WTC11 (cell line): ENCODE measurements at regions not wholly inside any gene's neighbourhood (a gene's known extent, or its start where the extent isn't known, plus 50 kb on each side); places are given as distances from the start of the nearest gene placed in this dataset.

Experiments used
- ATAC-seq: fragments of 200-7000 bp; cut with Tn5 transposase; 2 replicates; pipeline ENCODE4 v1.10.0; 2021; ENCODE audit warnings: mild to moderate bottlenecking, moderate library complexity
- CTCF ChIA-PET: fragments of 300-600 bp; sonication (Branson Sonifier 250); formaldehyde crosslinking; loops from one replicate; lab custom pipeline; 2021; ENCODE audit warnings: antibody characterized with exemption; lab: Charles Lee
- POLR2A ChIA-PET: fragments of 350-600 bp; sonication (Branson Sonifier 250); formaldehyde crosslinking; loops from one replicate; lab custom pipeline; 2021; ENCODE audit warnings: antibody characterized with exemption; lab: Charles Lee
- DNase-seq: peaks from one replicate; pipeline ENCODE4 v3.0.0; 2021; ENCODE audit warnings: low spot score
- H3K27ac Mint-ChIP-seq: 2 replicates; pipeline ENCODE4 v1.8.0; 2021; ENCODE audit warnings: mixed read lengths
- H3K27me3 Mint-ChIP-seq: 2 replicates; pipeline ENCODE4 v1.8.0; 2021; ENCODE audit warnings: low read depth, mild to moderate bottlenecking, moderate library complexity, mixed read lengths
- H3K36me3 Mint-ChIP-seq: 2 replicates; pipeline ENCODE4 v1.8.0; 2021; ENCODE audit warnings: mixed read lengths
- H3K4me1 Mint-ChIP-seq: 2 replicates; pipeline ENCODE4 v1.8.0; 2022; ENCODE audit warnings: mixed read lengths
- H3K4me3 Mint-ChIP-seq: 2 replicates; pipeline ENCODE4 v1.8.0; 2021; ENCODE audit warnings: mild to moderate bottlenecking, moderate library complexity, mixed read lengths
- H3K9me3 Mint-ChIP-seq: 2 replicates; pipeline ENCODE4 v1.8.0; 2021; ENCODE audit warnings: mixed read lengths
- ATF6 ChIP-seq: sonication (generic); formaldehyde crosslinking; IDR thresholded peaks from 2 replicates; pipeline ENCODE4 v1.8.1; 2023; ENCODE audit warnings: mild to moderate bottlenecking, missing genetic modification reagents
- FOXJ3 ChIP-seq: sonication (generic); formaldehyde crosslinking; IDR thresholded peaks from 2 replicates; pipeline ENCODE4 v1.9.0; 2021; ENCODE audit warnings: missing genetic modification reagents, mild to moderate bottlenecking, borderline replicate concordance
- FOXP1 ChIP-seq: sonication (generic); formaldehyde crosslinking; IDR thresholded peaks from 2 replicates; pipeline ENCODE4 v1.8.0; 2022; ENCODE audit warnings: missing genetic modification reagents, mild to moderate bottlenecking, moderate library complexity, borderline replicate concordance
- HMGA2 ChIP-seq: fragments of 250-450 bp; sonication (Bioruptor Pico); IDR thresholded peaks from 2 replicates; pipeline ENCODE4 v1.4.0; 2021; ENCODE audit warnings: mild to moderate bottlenecking, moderate library complexity
- KAT7 ChIP-seq: sonication (generic); formaldehyde crosslinking; IDR thresholded peaks from 2 replicates; pipeline ENCODE4 v1.8.1; 2023; ENCODE audit warnings: missing genetic modification reagents, mild to moderate bottlenecking, borderline replicate concordance
- NFE2L1 ChIP-seq: sonication (generic); formaldehyde crosslinking; IDR thresholded peaks from 2 replicates; pipeline ENCODE4 v1.8.1; 2023; ENCODE audit warnings: missing genetic modification reagents
- NR3C1 ChIP-seq: sonication (generic); formaldehyde crosslinking; conservative IDR thresholded peaks from 2 replicates; pipeline ENCODE4 v1.8.1; 2023; ENCODE audit warnings: low read depth, mild to moderate bottlenecking, missing genetic modification reagents
- USF1 ChIP-seq: sonication (generic); formaldehyde crosslinking; IDR thresholded peaks from 2 replicates; pipeline ENCODE4 v1.8.0; 2022; ENCODE audit warnings: mild to moderate bottlenecking, missing genetic modification reagents
- ZNF138 ChIP-seq: sonication (generic); formaldehyde crosslinking; conservative IDR thresholded peaks from 2 replicates; pipeline ENCODE4 v1.8.1; 2022; ENCODE audit warnings: mild to moderate bottlenecking, moderate library complexity, missing genetic modification reagents
- ZNF232 ChIP-seq: sonication (generic); formaldehyde crosslinking; IDR thresholded peaks from 2 replicates; pipeline ENCODE4 v1.8.0; 2022; ENCODE audit warnings: mild to moderate bottlenecking, missing genetic modification reagents
- TF ChIP-seq, protein P1 (sequence below): sonication (generic); formaldehyde crosslinking; IDR thresholded peaks from 2 replicates; pipeline ENCODE4 v1.8.0; 2022; ENCODE audit warnings: mild to moderate bottlenecking, missing genetic modification reagents
- TF ChIP-seq, protein P2 (sequence below): sonication (generic); formaldehyde crosslinking; IDR thresholded peaks from 2 replicates; pipeline ENCODE4 v1.8.1; 2022; ENCODE audit warnings: mild to moderate bottlenecking, moderate library complexity, missing genetic modification reagents
- TF ChIP-seq, protein P3 (sequence below): sonication (generic); formaldehyde crosslinking; IDR thresholded peaks from 2 replicates; pipeline ENCODE4 v1.8.1; 2023; ENCODE audit warnings: mild to moderate bottlenecking, missing genetic modification reagents, borderline replicate concordance
- TF ChIP-seq, protein P4 (sequence below): sonication (generic); formaldehyde crosslinking; IDR thresholded peaks from 2 replicates; pipeline ENCODE4 v1.8.0; 2022; ENCODE audit warnings: missing genetic modification reagents

- TF ChIP-seq, protein P1, sequence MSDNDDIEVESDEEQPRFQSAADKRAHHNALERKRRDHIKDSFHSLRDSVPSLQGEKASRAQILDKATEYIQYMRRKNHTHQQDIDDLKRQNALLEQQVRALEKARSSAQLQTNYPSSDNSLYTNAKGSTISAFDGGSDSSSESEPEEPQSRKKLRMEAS (CRISPR knock-in tag) = no peak
- no peak for TF ChIP-seq KAT7 (CRISPR knock-in tag)
- TF ChIP-seq USF1 = no peak
These were observed 188.3 kb downstream of the NRIP1 start (continued) for GRCh38 chr21:14876524-14876840.

DNA sequence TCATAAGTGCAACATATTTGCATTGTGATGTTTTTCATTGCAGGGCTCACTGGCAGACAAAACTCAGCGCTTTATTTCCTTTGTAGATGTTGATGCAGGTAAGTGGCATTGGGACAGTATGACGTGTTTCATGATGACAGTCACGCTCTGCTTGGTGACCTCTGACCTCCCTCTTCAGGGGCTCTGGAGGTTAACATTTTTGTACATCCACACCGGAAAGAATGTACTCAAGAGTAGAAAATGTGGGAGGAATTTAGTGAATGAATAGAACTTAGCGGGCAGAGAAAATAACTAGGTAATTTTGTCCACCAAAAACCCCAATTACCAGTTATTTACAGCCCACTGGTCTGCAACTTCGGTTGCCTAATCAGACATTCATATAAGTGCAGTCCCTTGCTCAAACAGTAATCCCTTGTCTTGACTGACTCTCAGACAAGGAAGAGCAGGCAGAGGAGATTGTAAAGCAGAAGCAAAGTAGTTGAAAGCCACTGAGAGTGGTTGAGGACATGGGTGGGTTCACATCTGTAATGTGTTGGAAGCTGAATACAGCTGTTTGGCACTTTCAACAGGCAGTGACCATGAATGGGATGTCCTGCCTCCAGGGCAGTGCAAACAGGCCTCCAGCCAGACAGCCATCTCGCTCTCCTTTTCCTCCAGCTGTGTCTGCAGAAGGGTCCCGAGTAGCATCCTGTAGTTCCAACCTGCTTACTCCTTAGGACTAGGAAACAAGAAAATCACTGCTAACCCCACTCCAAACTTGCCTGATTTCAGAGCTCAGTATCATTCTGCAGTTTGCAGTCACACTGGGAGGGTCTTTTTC is 188.9 kb downstream of the NRIP1 start:
- ChIA-PET CTCF (no interaction called here), POLR2A (no interaction called here)
- TF ChIP-seq, protein P2, sequence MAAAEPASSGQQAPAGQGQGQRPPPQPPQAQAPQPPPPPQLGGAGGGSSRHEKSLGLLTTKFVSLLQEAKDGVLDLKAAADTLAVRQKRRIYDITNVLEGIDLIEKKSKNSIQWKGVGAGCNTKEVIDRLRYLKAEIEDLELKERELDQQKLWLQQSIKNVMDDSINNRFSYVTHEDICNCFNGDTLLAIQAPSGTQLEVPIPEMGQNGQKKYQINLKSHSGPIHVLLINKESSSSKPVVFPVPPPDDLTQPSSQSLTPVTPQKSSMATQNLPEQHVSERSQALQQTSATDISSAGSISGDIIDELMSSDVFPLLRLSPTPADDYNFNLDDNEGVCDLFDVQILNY = no peak
- TF ChIP-seq FOXP1 (CRISPR knock-in tag) (no peak), ZNF138 (CRISPR knock-in tag) (no peak), KAT7 (CRISPR knock-in tag) (no peak), HMGA2 (no peak), NR3C1 (CRISPR knock-in tag) (no peak), ZNF232 (no peak), FOXJ3 (CRISPR knock-in tag) (no peak), NFE2L1 (CRISPR knock-in tag) (no peak), ATF6 (CRISPR knock-in tag) (no peak)
- TF ChIP-seq, protein P3, sequence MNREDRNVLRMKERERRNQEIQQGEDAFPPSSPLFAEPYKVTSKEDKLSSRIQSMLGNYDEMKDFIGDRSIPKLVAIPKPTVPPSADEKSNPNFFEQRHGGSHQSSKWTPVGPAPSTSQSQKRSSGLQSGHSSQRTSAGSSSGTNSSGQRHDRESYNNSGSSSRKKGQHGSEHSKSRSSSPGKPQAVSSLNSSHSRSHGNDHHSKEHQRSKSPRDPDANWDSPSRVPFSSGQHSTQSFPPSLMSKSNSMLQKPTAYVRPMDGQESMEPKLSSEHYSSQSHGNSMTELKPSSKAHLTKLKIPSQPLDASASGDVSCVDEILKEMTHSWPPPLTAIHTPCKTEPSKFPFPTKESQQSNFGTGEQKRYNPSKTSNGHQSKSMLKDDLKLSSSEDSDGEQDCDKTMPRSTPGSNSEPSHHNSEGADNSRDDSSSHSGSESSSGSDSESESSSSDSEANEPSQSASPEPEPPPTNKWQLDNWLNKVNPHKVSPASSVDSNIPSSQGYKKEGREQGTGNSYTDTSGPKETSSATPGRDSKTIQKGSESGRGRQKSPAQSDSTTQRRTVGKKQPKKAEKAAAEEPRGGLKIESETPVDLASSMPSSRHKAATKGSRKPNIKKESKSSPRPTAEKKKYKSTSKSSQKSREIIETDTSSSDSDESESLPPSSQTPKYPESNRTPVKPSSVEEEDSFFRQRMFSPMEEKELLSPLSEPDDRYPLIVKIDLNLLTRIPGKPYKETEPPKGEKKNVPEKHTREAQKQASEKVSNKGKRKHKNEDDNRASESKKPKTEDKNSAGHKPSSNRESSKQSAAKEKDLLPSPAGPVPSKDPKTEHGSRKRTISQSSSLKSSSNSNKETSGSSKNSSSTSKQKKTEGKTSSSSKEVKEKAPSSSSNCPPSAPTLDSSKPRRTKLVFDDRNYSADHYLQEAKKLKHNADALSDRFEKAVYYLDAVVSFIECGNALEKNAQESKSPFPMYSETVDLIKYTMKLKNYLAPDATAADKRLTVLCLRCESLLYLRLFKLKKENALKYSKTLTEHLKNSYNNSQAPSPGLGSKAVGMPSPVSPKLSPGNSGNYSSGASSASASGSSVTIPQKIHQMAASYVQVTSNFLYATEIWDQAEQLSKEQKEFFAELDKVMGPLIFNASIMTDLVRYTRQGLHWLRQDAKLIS = no peak
- TF ChIP-seq, protein P4, sequence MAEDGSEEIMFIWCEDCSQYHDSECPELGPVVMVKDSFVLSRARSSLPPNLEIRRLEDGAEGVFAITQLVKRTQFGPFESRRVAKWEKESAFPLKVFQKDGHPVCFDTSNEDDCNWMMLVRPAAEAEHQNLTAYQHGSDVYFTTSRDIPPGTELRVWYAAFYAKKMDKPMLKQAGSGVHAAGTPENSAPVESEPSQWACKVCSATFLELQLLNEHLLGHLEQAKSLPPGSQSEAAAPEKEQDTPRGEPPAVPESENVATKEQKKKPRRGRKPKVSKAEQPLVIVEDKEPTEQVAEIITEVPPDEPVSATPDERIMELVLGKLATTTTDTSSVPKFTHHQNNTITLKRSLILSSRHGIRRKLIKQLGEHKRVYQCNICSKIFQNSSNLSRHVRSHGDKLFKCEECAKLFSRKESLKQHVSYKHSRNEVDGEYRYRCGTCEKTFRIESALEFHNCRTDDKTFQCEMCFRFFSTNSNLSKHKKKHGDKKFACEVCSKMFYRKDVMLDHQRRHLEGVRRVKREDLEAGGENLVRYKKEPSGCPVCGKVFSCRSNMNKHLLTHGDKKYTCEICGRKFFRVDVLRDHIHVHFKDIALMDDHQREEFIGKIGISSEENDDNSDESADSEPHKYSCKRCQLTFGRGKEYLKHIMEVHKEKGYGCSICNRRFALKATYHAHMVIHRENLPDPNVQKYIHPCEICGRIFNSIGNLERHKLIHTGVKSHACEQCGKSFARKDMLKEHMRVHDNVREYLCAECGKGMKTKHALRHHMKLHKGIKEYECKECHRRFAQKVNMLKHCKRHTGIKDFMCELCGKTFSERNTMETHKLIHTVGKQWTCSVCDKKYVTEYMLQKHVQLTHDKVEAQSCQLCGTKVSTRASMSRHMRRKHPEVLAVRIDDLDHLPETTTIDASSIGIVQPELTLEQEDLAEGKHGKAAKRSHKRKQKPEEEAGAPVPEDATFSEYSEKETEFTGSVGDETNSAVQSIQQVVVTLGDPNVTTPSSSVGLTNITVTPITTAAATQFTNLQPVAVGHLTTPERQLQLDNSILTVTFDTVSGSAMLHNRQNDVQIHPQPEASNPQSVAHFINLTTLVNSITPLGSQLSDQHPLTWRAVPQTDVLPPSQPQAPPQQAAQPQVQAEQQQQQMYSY (CRISPR knock-in tag) = no peak
- Mint-ChIP-seq H3K27me3 (no peaks in the 10 kb centered on the region), H3K27ac (no peak overlapping the region), H3K36me3 (no peaks in the 10 kb centered on the region), H3K9me3 (no peaks in the 10 kb centered on the region), H3K4me3 (no peak overlapping the region), H3K4me1 (peaks cover 9% of the 10 kb centered on the region)
- ATAC-seq (no peak), DNase-seq (no peak)
